HG02798 (cell line): ENCODE measurements at regions not wholly inside any gene's neighbourhood (a gene's known extent, or its start where the extent isn't known, plus 50 kb on each side); places are given as distances from the start of the nearest gene placed in this dataset.

Experiments used
- ATAC-seq: cut with Tn5 transposase; IDR thresholded peaks from one replicate; pipeline ENCODE4 v1.9.1; 2021; ENCODE audit warnings: mild to moderate bottlenecking; ENCODE audit not compliant: unreplicated experiment, poor library complexity

GRCh38 chr6:4593951-4594350, 182.3 kb upstream of the CDYL start:
- ATAC-seq = no peak

- ATAC-seq = no peak
Observed at GRCh38 chr6:4592026-4592425, 184.2 kb upstream of the CDYL start.

GRCh38 chr6:4591218-4591617, 185.0 kb upstream of the CDYL start:
- ATAC-seq = no peak

- ATAC-seq = no peak
Observed at GRCh38 chr6:4589295-4589694, 186.9 kb upstream of the CDYL start.

- no peak for ATAC-seq
Observed at GRCh38 chr6:4588581-4588980, 187.6 kb upstream of the CDYL start.

- no peak for ATAC-seq
Observed at GRCh38 chr6:4588163-4588562, 188.0 kb upstream of the CDYL start.

GRCh38 chr6:4587171-4587570, 189.0 kb upstream of the CDYL start:
- no peak for ATAC-seq

- no peak for ATAC-seq
Observed at GRCh38 chr6:4586469-4586859, 189.7 kb upstream of the CDYL start.

- ATAC-seq = no peak
Observed at GRCh38 chr6:4585682-4586468, 190.3 kb upstream of the CDYL start.

- ATAC-seq = no peak
Observed at GRCh38 chr6:4584801-4585200, 191.4 kb upstream of the CDYL start.

- ATAC-seq = no peak
Observed at GRCh38 chr6:4582506-4583417, 193.4 kb upstream of the CDYL start.

GRCh38 chr6:4581468-4582385, 194.5 kb upstream of the CDYL start:
- ATAC-seq = no peak

- ATAC-seq = no peak
Observed at GRCh38 chr6:4580361-4580760, 195.8 kb upstream of the CDYL start.

- ATAC-seq = no peak
Observed at GRCh38 chr6:4577406-4577805, 198.8 kb upstream of the CDYL start.

- ATAC-seq = no peak
Observed at GRCh38 chr6:4575714-4576113, 200.5 kb upstream of the CDYL start.

GRCh38 chr6:4574007-4574406, 202.2 kb upstream of the CDYL start:
- no peak for ATAC-seq

- ATAC-seq = no peak
Observed at GRCh38 chr6:4571011-4571410, 205.2 kb upstream of the CDYL start.

- no peak for ATAC-seq
Observed at GRCh38 chr6:4568138-4568537, 208.1 kb upstream of the CDYL start.

GRCh38 chr6:4567141-4567540, 209.1 kb upstream of the CDYL start:
- no peak for ATAC-seq
